ENCODE measurements at regions not wholly inside any gene's neighbourhood (a gene's known extent, or its start where the extent isn't known, plus 50 kb on each side); places are given as distances from the start of the nearest gene placed in this dataset.
"Not testable (repeated sequence)": the region's sequence is repeated elsewhere in the genome, so short reads cannot be mapped to it uniquely, and the experiment has no call there.

DNA sequence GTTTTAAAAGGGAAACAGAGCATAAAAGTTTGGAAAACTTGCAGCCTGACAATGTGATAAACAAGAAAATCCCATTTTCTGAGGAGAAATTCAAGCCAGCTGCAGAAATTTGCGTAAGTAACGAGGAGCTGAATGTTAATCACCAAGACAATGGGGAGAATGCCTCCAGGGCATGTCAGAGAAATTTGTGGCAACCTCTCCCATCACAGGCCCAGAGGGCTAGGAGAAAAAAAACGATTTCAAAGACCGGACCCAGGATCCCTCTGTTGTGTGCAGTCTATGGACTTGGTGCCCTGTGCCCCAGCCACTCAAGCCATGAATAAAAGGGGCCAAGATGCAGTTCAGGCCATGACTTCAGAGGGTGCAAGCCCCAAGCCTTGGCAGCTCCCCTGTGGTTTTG lies 355.4 kb upstream of the NDST3 start:
- DNase-seq (ENCODE audit: low read depth), result no peak

DNA sequence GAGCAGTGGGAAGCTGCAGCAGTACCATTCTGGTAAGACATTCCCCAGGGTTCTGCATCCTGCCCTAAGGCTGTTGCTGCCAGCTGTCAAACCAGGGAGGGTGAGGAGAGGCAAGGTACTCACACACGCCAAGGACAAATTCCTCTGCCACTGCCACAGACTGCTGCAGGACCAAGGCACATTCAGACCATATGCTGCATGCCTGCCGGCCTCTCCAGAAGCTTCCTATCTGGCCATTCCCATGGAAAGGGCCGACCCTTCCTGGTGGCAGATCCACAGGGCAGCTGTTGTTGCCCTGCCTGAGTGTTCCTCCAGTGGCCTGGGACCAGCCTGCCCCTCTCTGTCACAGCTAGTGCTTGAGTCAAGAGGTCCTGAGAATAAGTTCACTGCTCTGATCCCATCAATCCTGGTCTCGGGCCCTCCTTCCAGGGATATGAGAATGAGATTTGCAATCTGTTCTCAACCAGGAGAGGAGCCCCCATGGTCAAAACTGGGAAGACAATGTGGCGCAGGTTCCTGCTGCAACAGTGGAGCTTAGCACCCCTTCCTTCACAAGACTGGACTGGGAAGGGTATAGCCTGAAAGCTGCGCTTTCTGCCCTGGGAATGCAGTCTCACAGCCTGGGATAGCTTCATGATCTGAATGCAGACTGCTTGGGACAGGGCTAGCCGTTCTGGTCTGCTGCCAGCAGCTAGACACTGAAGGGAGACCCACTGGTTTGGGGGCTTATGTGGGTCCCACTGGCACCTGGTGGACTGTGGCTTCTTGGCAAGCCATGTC lies 342.5 kb upstream of the NDST3 start:
- no peak for DNase-seq (ENCODE audit: low read depth)

DNA sequence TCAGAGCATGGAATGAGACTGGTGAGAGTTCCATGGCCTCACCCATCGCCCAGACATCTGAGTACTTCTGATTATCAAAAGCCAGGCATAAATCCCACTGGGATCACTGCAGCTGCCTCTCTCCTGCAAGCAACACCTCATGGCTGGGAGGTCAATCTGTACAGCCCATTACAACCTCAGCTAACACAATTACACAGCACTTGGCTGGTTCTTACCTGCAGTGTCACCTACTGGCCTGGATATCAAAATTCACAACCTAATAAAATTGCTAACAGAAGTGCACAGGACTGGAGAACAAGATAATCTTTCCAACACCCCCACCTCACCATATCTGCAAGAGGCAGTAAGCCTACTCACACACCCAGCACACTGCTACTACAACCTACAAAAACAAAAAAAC lies 341.7 kb upstream of the NDST3 start:
- DNase-seq (ENCODE audit: low read depth), result no peak

DNA sequence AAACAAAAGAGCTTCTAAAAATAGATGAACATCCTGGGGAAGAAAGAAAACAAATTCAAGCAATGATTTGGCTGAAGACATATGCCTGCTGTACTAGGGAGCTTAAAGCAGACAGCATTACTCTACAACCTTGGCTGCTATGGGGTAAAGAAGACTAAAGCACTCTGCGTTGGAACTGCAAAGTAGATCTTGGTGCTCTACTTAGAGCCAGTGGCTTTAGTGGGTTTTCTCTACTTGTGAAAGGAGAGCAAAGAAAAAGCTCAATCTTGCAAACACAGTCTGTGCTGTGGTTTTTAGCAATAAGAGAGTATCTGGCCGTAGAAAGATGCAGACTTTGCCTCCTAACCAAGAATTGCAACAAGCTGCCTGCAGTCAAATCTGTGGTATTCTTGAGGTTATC lies 334.7 kb upstream of the NDST3 start:
- DNase-seq (ENCODE audit: low read depth), result no peak

DNA sequence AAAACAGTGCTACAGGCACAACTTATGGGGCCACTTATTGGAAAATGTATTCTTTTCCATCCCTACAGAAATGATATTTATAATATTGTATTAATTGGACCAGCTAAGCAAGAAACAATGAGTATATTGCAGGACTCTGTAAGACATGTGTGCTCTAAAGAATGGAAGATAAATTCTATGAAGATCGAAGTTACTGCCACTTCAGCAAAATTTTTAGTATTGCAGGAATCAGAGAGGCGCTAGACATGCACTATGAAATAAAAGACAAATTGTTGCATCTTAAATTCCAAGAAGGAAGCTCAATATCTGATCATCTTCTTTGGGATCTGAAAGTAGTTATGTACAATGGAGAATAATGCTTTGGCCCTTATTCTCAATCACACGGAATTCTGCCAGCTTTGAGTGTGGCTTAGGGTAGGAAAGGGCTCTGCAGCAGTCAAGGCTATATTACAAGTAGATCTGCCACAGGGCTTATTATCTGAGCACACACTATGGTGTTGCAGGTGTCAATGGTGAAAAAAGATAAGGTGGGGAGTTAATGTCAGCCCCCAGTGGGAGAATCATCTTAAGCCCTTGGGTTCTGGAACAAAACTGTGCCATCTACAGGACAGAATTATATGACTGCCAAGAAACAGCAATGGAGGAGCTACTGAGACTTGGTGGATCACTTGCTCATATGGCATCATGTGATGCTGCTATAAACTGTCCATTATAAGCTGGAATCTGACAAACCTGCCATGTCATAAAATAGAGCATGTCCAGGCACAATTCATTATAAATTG lies 334.0 kb upstream of the NDST3 start:
- no peak for DNase-seq (ENCODE audit: low read depth)

DNA sequence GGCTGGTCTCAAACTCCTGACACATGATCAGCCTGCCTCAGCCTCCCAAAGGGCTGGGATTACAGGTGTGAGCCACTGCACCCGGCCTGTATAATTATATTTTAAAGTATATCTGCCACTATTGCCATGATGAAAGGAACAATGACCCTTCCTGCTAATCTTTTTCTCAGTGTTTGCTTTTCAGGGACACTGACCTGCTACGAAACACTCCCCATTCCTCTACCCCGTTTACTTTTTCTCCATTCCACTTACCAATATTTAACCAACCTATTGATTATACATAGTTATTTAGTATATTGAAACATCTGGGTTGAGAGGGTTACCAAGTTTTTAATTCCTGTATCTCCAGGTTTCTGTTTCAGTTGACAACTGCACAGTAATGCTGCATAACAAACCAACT lies 331.9 kb upstream of the NDST3 start:
- no peak for DNase-seq (ENCODE audit: low read depth)

DNA sequence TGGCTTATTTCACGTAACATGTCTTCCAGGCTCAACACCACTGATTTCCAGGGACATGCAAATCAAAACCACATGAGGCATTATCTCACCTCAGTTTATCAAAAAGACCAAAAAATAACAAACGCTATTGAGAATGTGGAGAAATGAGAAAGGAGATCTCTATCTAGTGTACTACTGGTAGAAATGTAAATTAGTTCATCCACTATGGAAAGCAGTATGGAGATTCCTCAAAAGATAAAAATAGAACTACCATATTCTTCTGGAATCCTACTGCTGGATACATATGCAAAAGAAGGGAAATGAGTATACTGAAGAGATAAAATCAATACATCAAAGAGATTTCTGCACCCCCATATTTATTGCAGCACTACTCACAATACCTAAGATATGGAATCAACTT lies 329.6 kb upstream of the NDST3 start:
- no peak for DNase-seq (ENCODE audit: low read depth)

DNA sequence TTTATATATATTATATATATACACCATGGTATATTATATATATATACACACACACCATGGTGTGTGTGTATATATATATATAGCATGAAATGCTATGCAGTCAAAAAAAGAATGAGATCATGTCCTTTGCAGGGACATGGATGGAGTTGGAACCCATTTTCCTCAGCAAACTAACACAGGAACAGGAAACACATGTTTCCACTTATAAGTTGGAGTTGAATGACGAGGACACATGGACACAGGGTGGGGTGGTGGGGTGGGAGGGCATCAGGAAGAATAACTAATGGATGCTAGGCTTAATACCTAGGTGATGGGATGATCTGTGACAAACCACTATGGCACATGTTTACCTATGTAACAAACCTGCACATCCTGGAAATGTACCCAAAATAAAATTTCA lies 293.6 kb upstream of the NDST3 start:
- no peak for DNase-seq (ENCODE audit: low read depth)

DNA sequence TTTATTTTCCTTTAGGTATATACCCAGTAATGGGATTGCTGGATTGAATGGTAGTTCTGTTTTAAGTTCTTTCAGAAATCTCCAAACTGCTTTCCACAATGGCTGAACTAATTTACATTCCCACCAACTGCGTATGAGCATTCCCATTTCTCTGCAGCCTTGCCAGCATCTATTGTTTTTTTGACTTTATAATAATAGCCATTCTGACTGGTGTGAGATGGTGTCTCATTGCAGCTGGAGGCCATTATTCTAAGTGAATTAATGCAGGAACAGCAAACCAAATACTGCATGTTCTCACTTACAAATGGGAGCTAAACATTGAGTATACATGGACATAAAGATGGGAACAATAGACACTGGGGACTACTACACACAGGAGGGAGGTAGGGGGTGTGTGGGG lies 288.9 kb upstream of the NDST3 start:
- DNase-seq (ENCODE audit: low read depth), result not testable (repeated sequence)

DNA sequence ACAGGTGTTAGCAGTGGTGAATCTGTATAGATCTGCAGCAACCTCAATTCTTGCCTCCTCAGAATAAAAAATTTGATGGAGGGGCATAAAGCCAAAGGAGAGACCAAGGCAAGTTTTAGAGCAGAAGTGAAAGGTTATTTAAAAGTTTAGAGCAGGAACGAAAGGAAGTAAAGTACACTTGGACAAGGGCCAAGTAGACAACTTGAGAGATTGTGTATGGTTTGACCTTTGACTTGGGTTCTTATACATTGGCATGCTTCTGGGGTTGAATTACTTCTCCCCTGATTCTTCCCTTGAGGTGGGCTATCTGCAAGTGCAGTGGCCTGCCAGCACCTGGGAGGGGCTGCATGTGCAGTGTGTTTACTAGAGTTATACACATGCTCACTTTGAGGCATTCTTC lies 278.8 kb upstream of the NDST3 start:
- no peak for DNase-seq (ENCODE audit: low read depth)

DNA sequence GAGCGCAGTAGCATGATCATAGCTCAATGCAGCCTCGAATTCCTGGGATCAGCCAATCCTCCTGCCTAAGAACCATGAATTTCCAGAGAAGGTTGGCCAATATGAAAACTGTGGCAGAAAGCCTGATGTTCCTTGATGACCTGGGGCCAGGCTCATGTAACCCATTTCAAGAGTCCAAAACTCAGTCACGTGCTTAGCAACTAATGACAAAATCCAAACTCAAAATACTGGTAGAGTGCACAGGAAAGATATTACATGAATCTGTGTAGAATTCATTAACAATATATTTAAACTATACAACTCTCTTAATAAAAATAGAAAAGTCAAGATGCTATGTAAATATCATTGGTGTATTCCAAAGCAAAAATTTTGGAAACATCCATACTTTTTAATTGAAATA lies 265.7 kb upstream of the NDST3 start:
- DNase-seq (ENCODE audit: low read depth), result no peak

DNA sequence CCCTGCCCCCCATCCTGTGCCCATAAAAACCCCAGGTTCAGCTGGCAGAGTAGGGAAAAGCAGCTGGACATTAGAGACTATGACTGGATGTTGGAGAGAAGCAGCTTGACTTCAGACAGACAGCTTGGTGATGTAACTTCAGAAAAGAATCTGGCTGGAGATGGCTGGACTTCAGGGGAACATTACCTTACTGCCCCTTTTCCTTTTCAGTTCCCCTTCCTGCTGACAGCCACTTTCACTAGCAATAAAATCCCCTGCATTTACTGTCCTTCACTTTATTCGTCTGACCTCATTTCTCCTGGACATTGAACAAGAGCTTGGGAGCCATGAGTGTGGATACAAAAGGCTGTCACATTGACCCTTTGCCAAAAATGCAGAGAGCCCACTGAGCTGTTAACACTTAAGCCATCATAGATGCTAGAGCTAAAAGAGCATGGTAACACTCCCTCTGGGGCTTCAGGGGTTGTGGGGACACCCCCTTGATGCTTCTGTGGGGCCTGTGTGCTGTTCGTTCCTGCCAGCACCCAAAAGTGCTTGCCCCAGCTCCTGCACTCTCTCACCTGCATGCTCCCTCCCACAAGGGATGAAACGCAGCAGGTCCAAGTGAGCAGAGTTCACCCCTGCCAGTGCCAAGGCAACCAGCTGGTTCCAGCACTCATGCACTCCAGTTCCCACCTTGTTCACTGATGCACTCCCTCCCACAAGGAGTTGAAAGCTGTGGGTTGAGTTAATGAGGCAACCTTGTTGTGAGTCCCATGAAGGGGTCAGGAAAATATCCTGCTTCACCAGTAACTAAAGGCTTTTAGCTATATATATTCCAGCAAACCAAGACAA lies 263.8 kb upstream of the NDST3 start:
- DNase-seq (ENCODE audit: low read depth), result no peak

DNA sequence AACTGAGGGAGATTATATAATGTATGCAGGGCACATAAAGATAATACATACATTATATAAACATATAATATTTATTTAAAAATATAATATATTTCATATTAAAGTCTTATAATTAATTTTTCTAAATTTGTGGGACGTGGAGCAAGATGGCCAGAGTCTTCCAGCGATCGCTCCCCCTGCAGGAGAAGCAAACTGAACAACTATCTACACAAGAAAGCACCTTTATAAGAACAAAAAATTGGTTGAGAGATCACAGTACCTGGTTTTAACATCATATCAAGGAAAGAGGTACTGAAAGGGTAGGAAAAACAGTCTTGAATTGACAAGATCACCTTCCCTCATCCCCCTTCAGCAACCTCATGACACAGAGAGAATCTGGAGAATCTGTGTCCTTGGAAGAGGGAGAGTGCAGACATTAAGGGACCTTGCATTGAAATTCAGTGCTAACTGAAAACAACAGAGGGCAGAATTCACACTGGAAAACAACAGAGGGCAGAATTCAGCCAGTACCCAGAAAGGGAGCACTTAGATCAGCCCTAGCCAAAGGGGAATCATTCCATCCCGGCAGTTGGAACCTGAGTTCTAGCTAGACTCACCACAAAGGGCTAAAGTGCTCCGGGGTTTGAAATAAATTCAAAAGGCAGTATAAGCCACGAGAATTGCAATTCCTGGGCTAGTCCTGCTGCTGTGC lies 262.5 kb upstream of the NDST3 start:
- no peak for DNase-seq (ENCODE audit: low read depth)

DNA sequence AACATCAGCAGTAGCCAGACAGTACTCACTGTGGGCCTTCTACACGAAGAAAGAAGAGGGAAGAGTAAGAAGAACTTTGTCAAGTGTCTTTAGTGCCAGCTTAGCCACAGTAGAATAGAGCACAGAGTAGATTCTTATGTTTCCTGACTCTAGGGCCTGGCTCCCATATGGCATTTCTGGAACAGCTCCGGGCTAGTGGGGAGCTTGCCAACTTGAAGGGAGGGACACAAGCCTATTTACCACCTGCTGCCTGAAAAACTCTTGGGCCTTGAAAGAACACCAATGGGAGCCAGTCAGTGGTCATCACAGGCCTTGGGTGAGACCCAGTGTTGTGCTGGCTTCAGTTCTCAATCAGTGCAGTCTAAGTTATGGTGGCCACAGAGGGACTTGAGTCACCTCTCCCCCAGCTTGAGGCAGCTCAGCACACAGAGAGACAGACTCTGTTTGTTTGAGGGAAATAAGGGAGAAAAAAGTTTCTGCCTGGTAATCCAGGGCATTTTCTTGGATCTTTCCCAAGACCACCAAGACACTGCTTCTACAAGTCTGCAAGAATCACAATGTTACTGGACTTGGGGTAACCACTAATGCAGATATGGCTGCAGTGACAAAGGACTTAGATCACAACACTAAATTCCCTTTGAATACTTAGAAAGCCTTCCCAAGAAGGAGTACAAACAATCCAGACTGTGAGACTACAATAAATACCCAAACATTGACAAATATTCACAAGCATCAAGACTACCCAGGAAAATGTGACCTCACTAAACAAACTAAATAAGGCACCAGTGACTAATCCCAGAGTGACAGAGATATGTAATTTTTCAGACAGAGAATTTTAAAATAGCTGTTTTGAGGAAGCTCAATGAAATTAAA lies 261.0 kb upstream of the NDST3 start:
- DNase-seq (ENCODE audit: low read depth), result no peak

DNA sequence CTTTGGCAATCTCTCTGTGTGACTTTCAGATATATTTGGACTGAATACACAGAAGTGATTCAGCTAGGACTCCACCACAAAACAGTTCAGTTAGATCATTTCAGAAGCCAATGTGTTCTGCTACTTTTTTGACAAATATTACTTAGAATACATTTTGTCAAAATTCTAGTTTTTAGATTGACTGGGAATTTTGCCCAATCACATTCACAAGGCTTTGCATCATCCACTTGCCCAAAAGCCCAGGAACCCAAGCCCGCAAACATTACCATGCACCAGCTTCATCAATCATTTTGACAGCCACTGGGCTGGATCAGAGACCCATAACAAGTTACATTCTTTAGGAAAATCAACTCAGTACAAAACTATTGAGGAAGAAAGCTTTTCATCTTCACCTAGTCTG lies 256.6 kb upstream of the NDST3 start:
- DNase-seq (ENCODE audit: low read depth), result no peak

DNA sequence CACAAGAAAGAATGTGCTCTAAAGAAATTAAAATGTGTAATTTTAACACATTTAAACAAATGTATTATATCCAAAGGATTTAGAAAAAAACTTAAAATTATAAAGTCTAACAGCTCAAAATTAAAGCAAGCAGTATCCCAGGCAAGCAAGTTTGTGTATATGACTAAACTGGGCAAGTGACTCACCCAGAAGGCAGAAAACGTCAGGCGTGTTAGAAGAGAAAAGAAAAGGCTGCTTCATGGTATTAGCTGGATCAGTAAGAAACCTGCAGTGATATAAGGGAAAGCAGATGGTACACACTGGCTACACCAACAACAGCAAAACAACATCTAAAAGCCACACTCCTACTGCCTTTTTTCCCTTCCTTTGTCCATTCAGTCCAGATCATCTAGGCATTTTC lies 250.6 kb upstream of the NDST3 start:
- no peak for DNase-seq (ENCODE audit: low read depth)

DNA sequence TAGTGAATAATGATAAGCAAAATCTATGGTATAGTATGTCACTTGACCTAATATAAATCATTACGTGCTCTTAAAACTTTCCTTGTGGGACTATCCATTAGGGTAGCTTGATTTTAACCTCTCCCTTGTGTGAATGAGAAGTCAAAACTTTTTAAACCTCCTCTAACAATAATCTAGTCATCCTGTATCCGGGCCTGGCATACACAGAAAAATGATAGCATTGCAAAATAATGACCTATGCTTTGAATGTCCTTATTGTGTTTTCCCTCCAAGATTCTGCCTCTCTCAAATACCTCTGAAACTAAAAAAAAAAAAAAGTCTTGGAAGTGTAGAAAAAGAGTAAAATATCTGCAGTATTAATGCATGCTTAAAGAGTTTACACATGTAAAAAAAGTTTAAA lies 250.0 kb upstream of the NDST3 start:
- DNase-seq (ENCODE audit: low read depth), result no peak

DNA sequence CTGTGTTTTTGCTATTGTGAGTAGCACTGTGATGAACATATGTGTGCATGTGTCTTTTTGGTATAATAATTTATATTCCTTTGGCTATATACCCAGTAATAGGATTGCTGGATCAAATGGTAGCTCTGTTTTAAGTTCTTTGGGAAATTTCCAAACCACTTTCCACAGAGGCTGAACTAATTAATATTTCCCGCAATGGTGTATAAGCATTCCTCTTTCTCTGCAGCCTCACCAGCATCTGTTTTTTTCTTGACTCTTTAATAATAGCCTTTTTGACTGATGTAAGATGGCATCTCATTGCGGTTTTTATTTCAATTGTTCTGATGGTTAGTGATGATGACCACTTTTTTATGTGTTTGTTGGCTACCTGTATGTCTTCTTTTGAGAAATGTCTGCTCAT lies 247.7 kb upstream of the NDST3 start:
- no peak for DNase-seq (ENCODE audit: low read depth)

DNA sequence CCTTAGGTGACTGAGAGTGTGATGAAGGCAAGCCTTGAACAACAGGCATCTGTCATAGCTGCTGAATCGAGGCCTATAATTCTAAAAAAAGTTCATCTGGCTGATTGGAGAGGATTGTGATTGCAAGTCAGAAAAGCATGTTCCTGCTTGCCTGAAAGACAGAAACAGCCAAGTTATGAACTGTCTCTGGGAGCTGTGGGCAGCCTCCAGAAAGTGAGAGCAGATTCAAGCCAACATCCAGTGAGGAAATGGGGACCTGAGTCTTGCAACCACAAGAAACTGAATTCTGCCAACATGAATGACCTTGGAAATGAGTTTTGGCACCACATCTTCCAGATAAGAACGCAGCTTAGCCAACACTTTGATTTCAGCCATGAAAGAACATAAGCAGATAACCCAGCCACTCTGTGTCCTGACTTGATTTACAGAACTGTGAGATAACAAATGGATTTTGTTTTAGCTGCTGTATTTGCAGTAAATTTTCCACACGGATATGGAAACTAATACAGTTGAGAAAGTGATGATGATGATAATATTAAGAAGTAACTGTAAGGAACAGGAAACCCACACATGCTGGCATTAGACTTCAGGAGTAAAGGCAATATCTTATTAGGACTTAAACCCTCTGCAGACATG lies 240.3 kb upstream of the NDST3 start:
- no peak for DNase-seq (ENCODE audit: low read depth)

DNA sequence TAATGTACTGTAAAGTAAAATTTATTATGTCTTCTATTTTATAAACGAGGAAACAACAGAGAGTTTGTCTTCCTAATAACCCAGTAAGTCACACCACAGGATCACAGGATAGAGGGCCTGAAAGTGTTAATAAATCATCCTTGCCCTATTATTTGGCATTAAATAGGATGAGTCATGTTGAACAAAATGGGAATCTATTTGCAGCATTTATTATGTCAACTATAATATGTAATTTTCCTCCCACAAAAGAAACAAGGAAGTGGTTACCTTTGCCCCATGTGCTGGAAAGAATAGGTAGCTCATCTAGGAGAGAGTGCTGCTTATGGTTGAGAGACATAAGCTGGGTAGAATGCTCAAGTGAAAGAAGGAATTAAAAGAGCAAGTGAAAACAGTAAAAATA lies 237.6 kb upstream of the NDST3 start:
- no peak for DNase-seq (ENCODE audit: low read depth)

DNA sequence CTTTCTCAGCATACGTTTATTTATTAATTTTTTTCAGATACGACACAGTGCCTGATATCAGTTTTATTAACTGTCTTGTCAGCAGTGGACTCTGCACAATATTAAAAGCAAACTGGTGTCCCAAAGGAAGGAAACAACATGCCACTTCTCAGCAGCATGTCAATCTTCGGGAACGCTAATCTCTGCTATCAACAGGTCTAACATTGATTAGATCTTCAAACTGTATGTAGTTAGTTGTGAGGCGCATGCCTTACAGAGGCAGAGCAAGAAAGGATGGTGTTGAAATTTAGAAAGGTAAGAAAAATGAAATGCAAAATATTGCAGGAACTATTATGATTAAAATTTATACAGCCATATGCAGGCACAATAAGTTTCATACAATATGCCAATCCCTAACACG lies 233.7 kb upstream of the NDST3 start:
- no peak for DNase-seq (ENCODE audit: low read depth)
